Mesothelial cell of epicardium (in vitro differentiated cells): ENCODE measurements at regions not wholly inside any gene's neighbourhood (a gene's known extent, or its start where the extent isn't known, plus 50 kb on each side); places are given as distances from the start of the nearest gene placed in this dataset.

Experiments used
- DNase-seq, 2 experiments: peaks; one replicate each; pipeline ENCODE4 v3.0.0; 2021; ENCODE audit warnings: low spot score in 2 of 2; ENCODE audit not compliant: unreplicated experiment in 2 of 2
- H3K27ac Mint-ChIP-seq: 2 replicates; pipeline ENCODE4 v1.8.0; 2021; ENCODE audit warnings: mixed read lengths
- H3K27me3 Mint-ChIP-seq: 2 replicates; pipeline ENCODE4 v1.8.0; 2021; ENCODE audit warnings: low read depth, mixed read lengths
- H3K36me3 Mint-ChIP-seq: 2 replicates; pipeline ENCODE4 v1.8.0; 2021; ENCODE audit warnings: mixed read lengths
- H3K4me1 Mint-ChIP-seq: 2 replicates; pipeline ENCODE4 v1.8.0; 2021; ENCODE audit warnings: mixed read lengths
- H3K4me3 Mint-ChIP-seq: 2 replicates; pipeline ENCODE4 v1.8.0; 2021; ENCODE audit warnings: mild to moderate bottlenecking, moderate library complexity, mixed read lengths
- H3K9me3 Mint-ChIP-seq: 2 replicates; pipeline ENCODE4 v1.8.0; 2021; ENCODE audit warnings: mixed read lengths
- CTCF ChIP-seq: fragments of 200-600 bp; sonication (generic); IDR thresholded peaks from one replicate; pipeline ENCODE4 v1.5.0; 2021; ENCODE audit warnings: antibody characterized with exemption; ENCODE audit not compliant: unreplicated experiment

- Mint-ChIP-seq H3K27me3 (peaks cover 5% of the 10 kb centered on the region), H3K36me3 (no peaks in the 10 kb centered on the region), H3K4me1 (no peaks in the 10 kb centered on the region), H3K27ac (no peak overlapping the region), H3K9me3 (peaks cover 11% of the 10 kb centered on the region), H3K4me3 (no peak overlapping the region)
- DNase-seq: no peak
- TF ChIP-seq CTCF: no peak
Measured at GRCh38 chr5:158226496-158226895, 367.6 kb upstream of the CLINT1 start.

DNA sequence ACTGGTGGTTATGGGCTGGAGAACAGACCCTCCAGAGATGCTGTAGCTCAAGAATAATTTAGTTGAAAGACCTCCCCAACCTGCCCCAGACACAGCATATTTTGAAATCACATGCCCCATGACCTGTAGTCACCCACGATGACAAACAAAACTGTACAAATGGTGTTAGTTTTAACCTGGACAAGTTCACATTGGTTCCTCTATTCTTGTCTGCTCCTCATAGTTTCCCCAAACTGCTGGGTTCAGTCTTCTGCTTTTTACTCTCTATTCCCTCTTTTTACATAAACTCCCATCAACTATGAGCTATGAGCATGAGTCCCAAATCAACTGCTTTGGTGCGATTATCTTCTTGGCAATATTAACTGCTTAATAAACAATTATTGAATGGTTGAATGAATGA, 365.3 kb upstream of the CLINT1 start:
- H3K4me3 Mint-ChIP-seq: no peak overlapping the region
- no peak for TF ChIP-seq CTCF
- no peak overlapping the region for H3K27ac Mint-ChIP-seq
- H3K27me3 Mint-ChIP-seq: peaks cover 16% of the 10 kb centered on the region
- H3K4me1 Mint-ChIP-seq: no peaks in the 10 kb centered on the region
- H3K9me3 Mint-ChIP-seq: peaks cover 11% of the 10 kb centered on the region
- H3K36me3 Mint-ChIP-seq: no peaks in the 10 kb centered on the region
- no peak for DNase-seq

GRCh38 chr5:158223054-158223600, 364.2 kb upstream of the CLINT1 start:
- H3K4me1 Mint-ChIP-seq: no peaks in the 10 kb centered on the region
- H3K4me3 Mint-ChIP-seq: no peak overlapping the region
- peaks cover 3% of the 10 kb centered on the region for H3K9me3 Mint-ChIP-seq
- no peak for TF ChIP-seq CTCF
- H3K27me3 Mint-ChIP-seq: peaks cover 21% of the 10 kb centered on the region
- no peak overlapping the region for H3K27ac Mint-ChIP-seq
- no peaks in the 10 kb centered on the region for H3K36me3 Mint-ChIP-seq
- DNase-seq: no peak

- Mint-ChIP-seq H3K4me3 (no peak overlapping the region), H3K27me3 (peaks cover 14% of the 10 kb centered on the region), H3K9me3 (peaks cover 14% of the 10 kb centered on the region), H3K4me1 (no peaks in the 10 kb centered on the region), H3K27ac (no peak overlapping the region), H3K36me3 (no peaks in the 10 kb centered on the region)
- no peak for DNase-seq
- TF ChIP-seq CTCF: no peak
Measured at GRCh38 chr5:158212917-158213316, 354.0 kb upstream of the CLINT1 start.

GRCh38 chr5:158212237-158212636, 353.3 kb upstream of the CLINT1 start:
- no peak overlapping the region for H3K4me3 Mint-ChIP-seq
- no peak overlapping the region for H3K27ac Mint-ChIP-seq

More at GRCh38 chr5:158212237-158212636, 353.3 kb upstream of the CLINT1 start:
- Mint-ChIP-seq H3K4me1 (no peaks in the 10 kb centered on the region), H3K9me3 (peaks cover 10% of the 10 kb centered on the region), H3K27me3 (peaks cover 10% of the 10 kb centered on the region), H3K36me3 (no peaks in the 10 kb centered on the region)
- no peak for TF ChIP-seq CTCF
- DNase-seq: no peak
